Central memory CD8-positive, alpha-beta T cell (primary cell): ENCODE measurements at regions not wholly inside any gene's neighbourhood (a gene's known extent, or its start where the extent isn't known, plus 50 kb on each side); places are given as distances from the start of the nearest gene placed in this dataset.

Experiments used
- ATAC-seq: fragments of 150-1000 bp; cut with Tn5 transposase; replicated peaks from 2 replicates; pipeline ENCODE4 v1.10.0; 2022; ENCODE audit warnings: mild to moderate bottlenecking, moderate FRiP score, moderate number of reproducible peaks; ENCODE audit not compliant: poor library complexity, severe bottlenecking; ENCODE audit errors: extremely low read depth
- DNase-seq, 2 donors: peaks; one replicate each; pipeline ENCODE4 v3.0.0; 2021; ENCODE audit warnings: low spot score in 2 of 2
- H3K27ac Mint-ChIP-seq: one replicate; pipeline ENCODE4 v1.8.0; 2022; ENCODE audit warnings: low read depth, mild to moderate bottlenecking, moderate library complexity, mixed read lengths
- H3K27me3 Mint-ChIP-seq: one replicate; pipeline ENCODE4 v1.8.0; 2022; ENCODE audit warnings: mixed read lengths
- H3K36me3 Mint-ChIP-seq: one replicate; pipeline ENCODE4 v1.8.0; 2022; ENCODE audit warnings: mild to moderate bottlenecking, moderate library complexity, mixed read lengths; ENCODE audit not compliant: insufficient read depth
- H3K4me1 Mint-ChIP-seq: one replicate; pipeline ENCODE4 v1.8.0; 2022; ENCODE audit warnings: mixed read lengths
- H3K4me3 Mint-ChIP-seq: one replicate; pipeline ENCODE4 v1.8.0; 2022; ENCODE audit warnings: mild to moderate bottlenecking, moderate library complexity, mixed read lengths
- H3K9me3 Mint-ChIP-seq: one replicate; pipeline ENCODE4 v1.8.0; 2022; ENCODE audit warnings: mixed read lengths

DNA sequence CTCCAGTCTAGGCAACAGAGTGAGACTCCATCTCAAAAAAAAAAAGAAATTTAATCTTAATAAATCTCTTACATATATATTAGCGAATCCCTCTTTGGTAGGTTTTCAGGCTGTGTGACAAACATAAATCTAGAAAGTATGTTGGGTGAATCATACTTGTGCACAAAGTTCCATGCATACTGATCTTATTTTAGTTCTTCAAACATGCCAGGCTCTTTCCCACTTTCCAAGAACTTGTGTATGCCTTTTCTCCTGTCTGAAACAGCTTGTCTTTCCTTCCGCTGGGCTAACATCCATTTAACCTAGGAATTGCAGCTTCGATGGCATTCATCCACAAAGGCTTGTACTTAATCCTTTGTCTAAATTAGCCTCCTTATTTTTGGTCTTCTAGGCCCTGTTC, 156.6 kb upstream of the CASK start:
- Mint-ChIP-seq H3K9me3 (no peaks in the 10 kb centered on the region), H3K27me3 (no peaks in the 10 kb centered on the region), H3K4me3 (no peak overlapping the region), H3K4me1 (peaks cover 5% of the 10 kb centered on the region), H3K27ac (no peak overlapping the region), H3K36me3 (peaks cover 2% of the 10 kb centered on the region)
- ATAC-seq = no peak
- DNase-seq = no peak

DNA sequence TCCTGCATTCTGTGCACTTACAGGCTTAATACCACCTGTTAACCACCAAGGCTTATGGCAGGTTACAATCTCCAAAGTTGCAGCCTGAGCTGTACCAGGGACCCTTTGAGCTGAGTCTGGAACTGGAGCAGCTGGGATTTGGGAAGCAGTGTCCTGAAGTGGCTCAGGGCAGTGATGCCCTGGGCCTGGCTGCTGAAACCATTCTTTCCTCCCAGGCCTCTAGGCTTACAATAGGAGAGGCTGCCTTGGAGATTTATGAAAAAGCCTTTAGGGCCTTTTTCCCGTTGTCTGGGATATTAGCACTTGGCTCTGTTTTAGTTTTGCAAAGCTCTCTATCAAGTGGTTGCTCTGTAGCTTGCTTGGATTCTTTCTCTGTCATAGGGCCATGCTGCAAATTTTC, 154.3 kb upstream of the CASK start:
- Mint-ChIP-seq H3K4me3 (no peak overlapping the region), H3K9me3 (no peaks in the 10 kb centered on the region), H3K27me3 (no peaks in the 10 kb centered on the region), H3K4me1 (peaks cover 7% of the 10 kb centered on the region), H3K36me3 (no peaks in the 10 kb centered on the region), H3K27ac (no peak overlapping the region)
- no peak for ATAC-seq
- no peak for DNase-seq

DNA sequence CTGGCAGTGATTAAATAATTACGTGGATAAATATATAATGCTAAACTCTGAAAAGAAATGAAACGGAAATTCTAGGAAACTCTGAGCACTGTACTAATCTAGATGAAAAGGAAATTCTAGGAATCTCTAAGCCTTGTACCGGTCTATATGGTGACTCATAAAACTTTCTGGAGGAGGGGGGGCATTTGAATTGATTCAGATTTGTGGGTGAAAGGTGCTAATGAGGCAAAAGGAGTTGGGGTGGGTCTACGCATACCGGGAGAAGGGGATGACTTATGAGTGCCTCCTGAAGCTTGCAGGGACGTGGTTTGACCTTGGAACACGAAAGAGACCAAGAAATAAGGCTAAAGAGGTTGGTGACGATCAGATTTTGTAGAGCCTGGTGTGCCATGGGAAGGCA, 151.7 kb upstream of the CASK start:
- no peaks in the 10 kb centered on the region for H3K27me3 Mint-ChIP-seq
- H3K36me3 Mint-ChIP-seq = peaks cover 1% of the 10 kb centered on the region
- DNase-seq (no peak), ATAC-seq (no peak)
- H3K4me3 Mint-ChIP-seq = no peak overlapping the region
- H3K27ac Mint-ChIP-seq = no peak overlapping the region
- H3K9me3 Mint-ChIP-seq = no peaks in the 10 kb centered on the region
- H3K4me1 Mint-ChIP-seq = peaks cover 7% of the 10 kb centered on the region

DNA sequence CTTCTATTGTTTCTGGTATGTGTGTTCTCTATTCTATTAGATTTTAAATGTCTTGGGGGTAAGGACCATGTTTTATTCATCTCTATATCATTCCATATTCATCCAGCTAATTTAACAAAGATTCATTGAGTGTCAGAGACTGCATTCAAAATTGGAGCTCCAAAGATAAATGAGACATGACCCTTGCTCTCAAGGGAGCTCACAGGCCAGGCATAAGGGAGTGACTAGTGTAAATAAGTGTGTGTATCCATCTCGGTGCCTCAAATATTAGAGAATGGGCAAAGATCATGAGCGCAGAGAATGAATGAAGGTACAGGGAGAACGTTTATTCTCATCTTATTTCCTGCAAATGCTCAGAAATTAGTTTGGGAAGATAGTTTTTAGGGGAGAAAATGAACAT, 150.1 kb upstream of the CASK start:
- Mint-ChIP-seq H3K27ac (no peak overlapping the region), H3K4me3 (no peak overlapping the region), H3K27me3 (no peaks in the 10 kb centered on the region), H3K9me3 (no peaks in the 10 kb centered on the region), H3K4me1 (peaks cover 7% of the 10 kb centered on the region), H3K36me3 (peaks cover 1% of the 10 kb centered on the region)
- ATAC-seq (no peak), DNase-seq (no peak)

DNA sequence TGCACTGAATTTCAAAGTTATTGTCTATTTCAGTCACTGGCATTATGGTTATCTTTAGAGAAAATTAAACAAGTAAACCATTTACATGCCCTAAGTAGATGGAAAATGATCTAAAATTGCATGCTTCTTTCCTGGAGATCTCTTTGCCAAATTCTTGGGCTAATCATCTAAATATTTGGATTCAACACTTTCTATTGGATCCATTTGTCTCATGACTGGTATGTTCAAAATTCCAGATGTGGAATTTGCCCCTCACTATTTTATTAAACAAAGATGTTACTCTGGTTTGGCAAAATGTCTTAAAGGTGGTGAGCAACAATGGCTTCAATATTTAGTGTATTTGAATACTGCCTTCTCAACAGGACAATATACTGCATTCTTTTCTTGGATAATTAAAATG, 147.5 kb upstream of the CASK start:
- ATAC-seq = no peak
- no peaks in the 10 kb centered on the region for H3K9me3 Mint-ChIP-seq

DNA sequence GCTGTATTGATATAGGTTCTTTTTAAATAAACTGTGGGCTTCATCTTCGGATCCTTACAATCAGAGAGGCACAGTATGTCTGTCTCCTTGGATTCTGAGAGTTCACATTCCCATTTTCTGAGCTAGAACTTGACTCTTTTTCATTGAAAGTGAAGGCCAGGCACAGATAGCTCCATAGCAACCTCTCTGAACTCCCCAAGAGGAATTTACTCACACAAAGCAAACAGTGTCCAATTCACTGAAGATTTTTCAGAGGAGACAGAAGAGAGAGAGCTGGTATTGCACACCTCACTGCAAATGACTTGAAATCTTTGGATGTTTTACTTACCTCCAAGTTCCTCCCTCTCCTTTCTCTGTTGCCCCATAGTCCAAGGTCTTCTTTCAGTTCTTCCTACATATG, 130.9 kb upstream of the CASK start:
- Mint-ChIP-seq H3K9me3 (no peaks in the 10 kb centered on the region), H3K36me3 (no peaks in the 10 kb centered on the region)
- no peak for DNase-seq

More for the DNA sequence above, 147.5 kb upstream of the CASK start:
- no peak overlapping the region for H3K27ac Mint-ChIP-seq
- H3K4me1 Mint-ChIP-seq = peaks cover 7% of the 10 kb centered on the region
- H3K4me3 Mint-ChIP-seq = no peak overlapping the region
- H3K36me3 Mint-ChIP-seq = peaks cover 1% of the 10 kb centered on the region
- DNase-seq = no peak
- H3K27me3 Mint-ChIP-seq = no peaks in the 10 kb centered on the region

DNA sequence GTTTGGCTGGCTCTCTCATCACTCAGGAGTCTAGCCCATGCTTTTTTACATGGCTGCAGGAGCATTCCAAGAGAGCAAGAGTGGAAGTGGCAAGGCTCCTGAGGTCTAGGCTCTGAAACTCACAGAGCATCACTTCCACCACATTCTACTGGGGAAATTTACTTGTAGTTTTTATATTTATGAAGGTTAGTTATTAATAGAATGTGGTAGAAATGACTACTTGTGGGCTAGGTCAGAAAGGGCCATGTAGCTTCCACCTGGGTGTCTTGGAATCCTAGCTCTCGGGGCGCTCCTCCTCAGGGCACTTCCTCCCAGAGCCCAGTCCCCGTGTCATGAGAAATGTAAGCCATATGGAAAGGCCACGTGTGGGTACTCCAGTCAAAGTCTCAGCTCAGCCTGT, 127.0 kb upstream of the CASK start:
- no peak for ATAC-seq
- Mint-ChIP-seq H3K27me3 (no peaks in the 10 kb centered on the region), H3K27ac (no peak overlapping the region), H3K4me1 (no peaks in the 10 kb centered on the region), H3K9me3 (no peaks in the 10 kb centered on the region), H3K4me3 (no peak overlapping the region), H3K36me3 (no peaks in the 10 kb centered on the region)
- no peak for DNase-seq

More for the DNA sequence above, 130.9 kb upstream of the CASK start:
- H3K27me3 Mint-ChIP-seq = no peaks in the 10 kb centered on the region
- no peak overlapping the region for H3K27ac Mint-ChIP-seq
- no peaks in the 10 kb centered on the region for H3K4me1 Mint-ChIP-seq
- no peak for ATAC-seq
- H3K4me3 Mint-ChIP-seq = no peak overlapping the region

DNA sequence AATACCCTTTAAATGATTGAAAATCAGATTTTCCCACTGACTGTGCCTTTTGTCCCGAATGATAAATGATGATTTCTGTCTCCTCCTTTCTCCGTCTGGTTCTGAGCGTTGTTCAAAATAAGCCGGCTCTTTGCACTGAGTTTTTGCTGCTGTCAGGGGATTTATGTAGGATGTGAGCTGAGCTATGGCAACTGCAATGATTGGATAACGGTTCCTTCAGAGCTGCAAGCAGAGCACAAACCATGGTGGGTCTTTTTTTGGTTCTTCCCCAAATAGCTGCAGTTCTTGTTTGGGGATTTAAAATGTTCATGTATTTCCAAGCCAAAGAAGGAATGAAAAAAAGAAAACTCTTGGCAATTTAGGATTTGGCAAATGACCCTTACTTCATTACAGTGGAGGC, 124.5 kb upstream of the CASK start:
- H3K9me3 Mint-ChIP-seq = no peaks in the 10 kb centered on the region
- H3K4me1 Mint-ChIP-seq = no peaks in the 10 kb centered on the region
- no peak overlapping the region for H3K27ac Mint-ChIP-seq
- H3K36me3 Mint-ChIP-seq = no peaks in the 10 kb centered on the region
- H3K27me3 Mint-ChIP-seq = no peaks in the 10 kb centered on the region
- no peak overlapping the region for H3K4me3 Mint-ChIP-seq
- no peak for ATAC-seq
- no peak for DNase-seq

DNA sequence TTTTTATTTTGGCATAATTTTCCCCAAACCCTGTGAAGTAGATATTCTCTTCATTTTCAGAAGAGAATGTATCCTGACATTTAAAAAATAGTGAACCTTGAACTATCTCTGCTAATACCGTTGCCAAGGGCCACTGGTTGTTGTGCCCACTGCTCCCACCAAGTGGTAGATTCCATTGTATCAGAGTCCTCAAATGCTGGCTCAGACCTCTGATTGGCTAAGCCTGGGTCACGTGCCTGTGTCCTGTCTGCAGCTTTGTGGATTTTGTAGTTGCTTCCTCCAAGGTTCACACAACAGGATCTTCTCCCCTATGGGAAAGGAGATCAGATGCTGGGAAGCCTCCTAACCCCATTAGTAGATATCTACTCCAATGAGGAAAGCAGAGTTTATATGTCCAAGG, 104.8 kb upstream of the CASK start:
- no peaks in the 10 kb centered on the region for H3K9me3 Mint-ChIP-seq
- H3K27ac Mint-ChIP-seq = no peak overlapping the region
- no peaks in the 10 kb centered on the region for H3K27me3 Mint-ChIP-seq
- DNase-seq = no peak
- ATAC-seq = no peak
- no peaks in the 10 kb centered on the region for H3K4me1 Mint-ChIP-seq
- no peak overlapping the region for H3K4me3 Mint-ChIP-seq
- no peaks in the 10 kb centered on the region for H3K36me3 Mint-ChIP-seq

DNA sequence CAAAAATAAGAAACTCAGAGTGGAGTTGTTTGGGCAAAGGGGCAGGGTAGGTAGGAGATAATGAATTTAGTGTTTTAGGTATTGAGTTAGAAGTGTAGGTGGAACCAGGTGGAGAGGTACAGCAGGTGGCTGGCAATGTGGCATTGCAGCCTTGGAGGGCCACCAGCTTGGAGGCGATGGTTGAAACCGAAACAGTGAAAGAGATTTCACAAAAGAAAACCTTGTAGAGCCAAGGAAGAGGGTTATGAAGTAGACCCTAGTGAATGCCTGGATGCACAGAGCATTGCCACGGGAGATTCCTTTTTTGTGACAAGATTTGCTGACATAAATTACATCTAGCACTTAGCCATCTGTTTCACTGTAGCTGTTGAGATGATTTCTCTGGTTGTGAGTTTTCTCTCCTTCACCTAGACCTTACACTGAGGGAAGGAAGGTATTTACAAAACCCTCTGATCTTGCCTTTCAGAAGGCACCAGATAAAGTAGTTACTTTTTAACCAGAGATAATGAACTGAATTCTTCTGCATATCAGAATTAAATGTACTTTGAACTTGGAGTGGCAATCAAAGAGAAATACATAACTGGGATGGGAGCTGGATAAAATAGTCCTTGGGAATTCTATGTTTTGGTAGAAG, 104.1 kb upstream of the CASK start:
- H3K4me1 Mint-ChIP-seq = no peaks in the 10 kb centered on the region
- no peaks in the 10 kb centered on the region for H3K36me3 Mint-ChIP-seq
- ATAC-seq (no peak), DNase-seq (no peak)
- H3K9me3 Mint-ChIP-seq = no peaks in the 10 kb centered on the region
- H3K27ac Mint-ChIP-seq = no peak overlapping the region
- H3K4me3 Mint-ChIP-seq = no peak overlapping the region
- no peaks in the 10 kb centered on the region for H3K27me3 Mint-ChIP-seq

DNA sequence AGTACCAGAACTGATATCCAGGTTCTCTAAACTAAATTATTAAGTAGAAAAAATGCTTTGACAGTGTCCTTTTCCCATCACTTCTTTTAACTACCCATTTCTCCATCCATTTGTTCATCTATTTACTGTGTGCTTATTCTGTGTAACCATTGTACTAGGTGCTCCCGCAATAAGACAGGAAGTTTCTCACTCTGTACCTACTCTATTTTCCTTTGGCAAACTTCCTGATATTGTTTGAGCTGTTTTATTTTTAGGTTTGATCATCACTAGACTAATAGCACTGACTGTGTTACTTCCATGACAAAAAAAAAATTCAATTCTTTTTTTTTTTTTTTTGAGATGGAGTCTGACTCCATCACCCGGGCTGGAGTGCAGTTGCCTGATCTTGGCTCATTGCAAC, 102.5 kb upstream of the CASK start:
- Mint-ChIP-seq H3K4me3 (no peak overlapping the region), H3K27me3 (no peaks in the 10 kb centered on the region), H3K4me1 (no peaks in the 10 kb centered on the region), H3K27ac (no peak overlapping the region), H3K36me3 (no peaks in the 10 kb centered on the region), H3K9me3 (no peaks in the 10 kb centered on the region)
- DNase-seq = no peak
- no peak for ATAC-seq

DNA sequence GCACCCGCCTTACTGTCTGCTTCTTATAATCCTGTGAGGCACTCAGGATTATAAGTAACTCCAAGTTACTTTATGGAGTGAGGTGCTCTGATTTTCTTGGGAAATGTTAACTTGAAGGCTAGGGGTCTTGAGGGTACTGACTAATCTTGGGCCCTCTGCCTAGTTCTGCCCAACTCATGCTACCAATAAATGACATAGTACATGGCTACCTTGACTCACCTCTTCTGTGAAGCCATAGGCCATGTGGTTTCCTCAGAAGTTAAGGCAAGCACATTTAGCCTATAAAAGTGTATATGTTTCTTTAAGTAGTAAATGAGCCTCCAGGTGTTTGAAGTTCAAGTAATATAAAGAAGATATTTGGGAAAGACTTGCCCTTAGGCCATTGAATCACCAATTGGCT, 99.8 kb upstream of the CASK start:
- peaks cover 6% of the 10 kb centered on the region for H3K4me1 Mint-ChIP-seq
- DNase-seq (no peak), ATAC-seq (no peak)
- H3K4me3 Mint-ChIP-seq = no peak overlapping the region
- H3K27ac Mint-ChIP-seq = no peak overlapping the region
- H3K9me3 Mint-ChIP-seq = no peaks in the 10 kb centered on the region
- no peaks in the 10 kb centered on the region for H3K36me3 Mint-ChIP-seq
- no peaks in the 10 kb centered on the region for H3K27me3 Mint-ChIP-seq

DNA sequence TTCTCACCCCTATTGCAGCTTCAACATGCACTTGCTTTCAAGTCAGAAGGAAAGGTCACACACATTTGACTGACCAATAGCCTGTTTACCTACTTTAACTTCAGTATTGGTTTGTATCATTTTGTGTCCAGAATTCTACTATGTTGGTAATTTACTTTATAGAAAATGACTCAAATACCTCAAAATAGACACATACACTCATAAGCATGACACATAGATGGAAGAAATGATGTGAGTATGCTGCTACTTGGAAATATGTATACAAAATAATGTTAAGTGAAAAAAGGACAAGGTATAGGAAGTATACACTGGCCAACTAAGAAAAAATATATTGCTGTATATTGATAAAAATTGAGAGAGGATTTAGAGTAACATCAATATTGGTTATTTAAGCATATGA, 98.8 kb upstream of the CASK start:
- Mint-ChIP-seq H3K27me3 (no peaks in the 10 kb centered on the region), H3K27ac (no peak overlapping the region), H3K4me1 (peaks cover 6% of the 10 kb centered on the region), H3K36me3 (no peaks in the 10 kb centered on the region), H3K9me3 (no peaks in the 10 kb centered on the region), H3K4me3 (no peak overlapping the region)
- ATAC-seq = no peak
- no peak for DNase-seq

DNA sequence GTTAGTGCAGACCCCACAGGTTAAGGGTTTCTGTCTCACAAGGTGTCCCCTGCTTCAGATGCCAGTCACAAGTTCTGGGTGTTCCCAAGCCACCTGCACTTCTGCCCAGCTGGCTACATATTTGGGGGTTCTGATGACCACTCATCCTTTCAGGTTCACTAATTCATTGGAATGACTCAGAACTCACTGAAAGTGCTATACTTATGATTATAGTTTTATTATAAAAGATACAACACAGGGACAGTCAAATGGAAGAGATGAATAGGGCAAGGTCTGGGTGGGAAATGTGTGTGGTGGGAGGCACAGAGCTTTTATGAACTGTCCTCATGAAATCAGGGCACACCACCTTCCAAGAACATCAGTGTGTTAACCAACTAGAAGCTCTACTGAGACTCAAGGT, 97.7 kb upstream of the CASK start:
- Mint-ChIP-seq H3K4me1 (peaks cover 6% of the 10 kb centered on the region), H3K4me3 (no peak overlapping the region), H3K27ac (no peak overlapping the region), H3K36me3 (no peaks in the 10 kb centered on the region), H3K27me3 (no peaks in the 10 kb centered on the region), H3K9me3 (no peaks in the 10 kb centered on the region)
- ATAC-seq (no peak), DNase-seq (no peak)
